H1 (cell line): ENCODE measurements at regions not wholly inside any gene's neighbourhood (a gene's known extent, or its start where the extent isn't known, plus 50 kb on each side); places are given as distances from the start of the nearest gene placed in this dataset.

ENCODE experiments used
- CTCF ChIA-PET: fragments of 300-600 bp; sonication (Branson Sonifier 250); formaldehyde crosslinking; loops from one replicate; lab custom pipeline; 2021; ENCODE audit not compliant: partially characterized antibody; lab: Charles Lee
- POLR2A ChIA-PET: fragments of 300-600 bp; sonication (Branson Sonifier 250); formaldehyde crosslinking; loops from one replicate; lab custom pipeline; 2021; ENCODE audit warnings: inconsistent platforms; ENCODE audit not compliant: partially characterized antibody; lab: Charles Lee
- DNase-seq, 2 experiments: peaks; one replicate each; pipeline versions ENCODE4 v3.0.0 to v3.0.0-alpha.2; 2010 to 2022; ENCODE audit warnings: low spot score in 2 of 2, low read depth in 1 of 2, mixed read lengths in 1 of 2
- FAIRE-seq: peaks from 2 replicates; lab custom pipeline; 2011; peaks lifted over from hg19 to GRCh38; lab: Jason Lieb, UNC
- H2AFZ ChIP-seq: 2 replicates; pipeline ENCODE4 v1.8.1; 2012; ENCODE audit warnings: low read length, inconsistent platforms
- H2AK5ac ChIP-seq: 2 replicates; pipeline ENCODE4 v1.6.1; 2013; ENCODE audit warnings: low read depth, low read length
- H2BK120ac ChIP-seq: replicated peaks from 2 replicates; pipeline ENCODE3; 2013; ENCODE audit warnings: low read depth, low read length, inconsistent platforms
- H2BK12ac ChIP-seq: 2 replicates; pipeline ENCODE4 v1.6.1; 2013; ENCODE audit warnings: low read depth, low read length
- H2BK15ac ChIP-seq: 2 replicates; pipeline ENCODE4 v1.6.1; 2013; ENCODE audit warnings: low read length
- H2BK20ac ChIP-seq: 2 replicates; pipeline ENCODE4 v1.6.1; 2013; ENCODE audit warnings: low read length
- H2BK5ac ChIP-seq: 2 replicates; pipeline ENCODE4 v1.6.1; 2013; ENCODE audit warnings: low read depth, low read length
- H3K14ac ChIP-seq: 2 replicates; pipeline ENCODE4 v1.6.1; 2013; ENCODE audit warnings: inconsistent platforms; ENCODE audit not compliant: insufficient read length
- H3K18ac ChIP-seq: 2 replicates; pipeline ENCODE4 v1.6.1; 2013; ENCODE audit warnings: low read length; ENCODE audit errors: extremely low read depth
- H3K23ac ChIP-seq: 2 replicates; pipeline ENCODE4 v1.6.1; 2013; ENCODE audit warnings: inconsistent platforms; ENCODE audit not compliant: insufficient read length
- H3K23me2 ChIP-seq: 2 replicates; pipeline ENCODE4 v1.6.1; 2013; ENCODE audit warnings: low read depth, low read length
- H3K27ac ChIP-seq: 2 replicates; pipeline ENCODE4 v1.6.1; 2011; ENCODE audit warnings: low read depth, low read length, inconsistent platforms
- H3K27me3 ChIP-seq, 4 experiments: replicated peaks in 1 of 4; 1 replicate in 1 of 4; 2 replicates in 3 of 4; pipeline versions ENCODE4 v1.6.1 to v1.8.1; 2011 to 2013; ENCODE audit warnings: low read length in 3 of 4, mild to moderate bottlenecking in 3 of 4, inconsistent platforms in 2 of 4, mixed read lengths in 2 of 4, moderate library complexity in 1 of 4; ENCODE audit not compliant: control insufficient read depth in 3 of 4, insufficient read depth in 3 of 4; ENCODE audit errors: extremely low read depth in 1 of 4
- H3K36me3 ChIP-seq, 4 experiments: 2 replicates each; pipeline versions ENCODE4 v1.6.1 to v1.8.1; 2011 to 2013; ENCODE audit warnings: mild to moderate bottlenecking in 4 of 4, low read length in 3 of 4, moderate library complexity in 2 of 4, control low read depth in 1 of 4, inconsistent platforms in 1 of 4; ENCODE audit not compliant: insufficient read depth in 4 of 4, control insufficient read depth in 2 of 4
- H3K4ac ChIP-seq: replicated peaks from 2 replicates; pipeline ENCODE3; 2013; ENCODE audit warnings: low read length, low read depth, mixed read lengths, inconsistent platforms; ENCODE audit not compliant: insufficient read length
- H3K4me1 ChIP-seq, 4 experiments: replicated peaks in 1 of 4; 1 replicate in 1 of 4; 2 replicates in 3 of 4; pipeline versions ENCODE4 v1.6.1 to v1.8.1; 2011 to 2013; ENCODE audit warnings: low read length in 3 of 4, inconsistent platforms in 2 of 4, mixed read lengths in 1 of 4; ENCODE audit not compliant: insufficient read depth in 4 of 4, control insufficient read depth in 3 of 4
- H3K4me2 ChIP-seq, 2 experiments: 2 replicates each; pipeline versions ENCODE4 v1.6.1 to v1.8.1; 2011 to 2013; ENCODE audit warnings: low read depth in 2 of 2, low read length in 2 of 2, control low read depth in 1 of 2, inconsistent platforms in 1 of 2, mild to moderate bottlenecking in 1 of 2; ENCODE audit not compliant: insufficient read depth in 1 of 2
- H3K4me3 ChIP-seq, 4 experiments: fragments of 200-600, 300-600 bp in 1 of 4; sonication (generic), shearing (Covaris generic), sonication (Bioruptor Twin) in 1 of 4; 2 replicates each; pipeline versions ENCODE4 v1.5.1 to v1.8.1; 2011 to 2016; ENCODE audit warnings: low read length in 4 of 4, low read depth in 3 of 4, control low read depth in 2 of 4, inconsistent platforms in 2 of 4, mild to moderate bottlenecking in 2 of 4, mixed read lengths in 1 of 4, moderate library complexity in 1 of 4; ENCODE audit not compliant: insufficient read depth in 2 of 4; ENCODE audit errors: extremely low read depth in 1 of 4
- H3K56ac ChIP-seq: replicated peaks from 2 replicates; pipeline ENCODE3; 2013; ENCODE audit warnings: low read depth, mild to moderate bottlenecking, mixed read lengths, low read length, inconsistent platforms; ENCODE audit not compliant: insufficient read length
- H3K79me1 ChIP-seq: 2 replicates; pipeline ENCODE4 v1.6.1; 2013; ENCODE audit warnings: low read depth, low read length, control low read depth
- H3K79me2 ChIP-seq, 2 experiments: 2 replicates each; pipeline versions ENCODE4 v1.6.1 to v1.8.1; 2012 to 2013; ENCODE audit warnings: low read length in 2 of 2, mild to moderate bottlenecking in 2 of 2, inconsistent platforms in 1 of 2; ENCODE audit not compliant: insufficient read depth in 2 of 2, control insufficient read depth in 1 of 2
- H3K9ac ChIP-seq, 4 experiments: replicated peaks in 1 of 4; 1 replicate in 1 of 4; 2 replicates in 3 of 4; pipeline versions ENCODE4 v1.6.1 to v1.8.1; 2011 to 2013; ENCODE audit warnings: low read depth in 3 of 4, low read length in 3 of 4, control low read depth in 2 of 4, mild to moderate bottlenecking in 2 of 4, moderate library complexity in 2 of 4, inconsistent platforms in 1 of 4; ENCODE audit errors: extremely low read depth in 1 of 4
- H3K9me3 ChIP-seq, 2 experiments: 2 replicates each; pipeline versions ENCODE4 v1.6.1 to v1.8.1; 2012 to 2013; ENCODE audit warnings: mild to moderate bottlenecking in 2 of 2, moderate library complexity in 2 of 2, control low read depth in 1 of 2, inconsistent platforms in 1 of 2, low read depth in 1 of 2, low read length in 1 of 2, mixed read lengths in 1 of 2; ENCODE audit not compliant: insufficient read depth in 2 of 2
- H4K20me1 ChIP-seq, 2 experiments: replicated peaks in 1 of 2; 2 replicates each; pipeline versions ENCODE3 to v1.8.1; 2011 to 2013; ENCODE audit warnings: inconsistent platforms in 2 of 2, low read length in 2 of 2, mild to moderate bottlenecking in 1 of 2; ENCODE audit not compliant: insufficient read depth in 2 of 2, control insufficient read depth in 1 of 2
- H4K5ac ChIP-seq: 2 replicates; pipeline ENCODE4 v1.6.1; 2013; ENCODE audit warnings: low read length, low read depth, mixed read lengths, inconsistent platforms; ENCODE audit not compliant: insufficient read length
- H4K8ac ChIP-seq: 2 replicates; pipeline ENCODE4 v1.8.0; 2013; ENCODE audit warnings: mild to moderate bottlenecking, moderate library complexity, low read length, inconsistent platforms; ENCODE audit not compliant: insufficient read depth; ENCODE audit errors: extremely low read depth
- H4K91ac ChIP-seq: replicated peaks from 2 replicates; pipeline ENCODE3; 2013; ENCODE audit warnings: low read length, mixed read lengths, inconsistent platforms; ENCODE audit not compliant: insufficient read length
- BCL11A ChIP-seq, 2 experiments: IDR thresholded peaks; one replicate each; pipeline ENCODE4 v1.6.1; 2011; ENCODE audit warnings: low read depth in 2 of 2, low read length in 2 of 2, mild to moderate bottlenecking in 2 of 2
- POLR2A ChIP-seq, 2 experiments: IDR thresholded peaks; 1 replicate in 1 of 2; 2 replicates in 1 of 2; pipeline ENCODE4 v1.6.1; 2011; ENCODE audit warnings: low read depth in 2 of 2, low read length in 2 of 2, mild to moderate bottlenecking in 2 of 2; ENCODE audit errors: control extremely low read depth in 1 of 2
- RFX5 ChIP-seq: IDR thresholded peaks from 2 replicates; pipeline ENCODE4 v1.6.1; 2011; ENCODE audit warnings: low read depth, low read length, improper control_type of control experiment, borderline replicate concordance
- WGBS, 2 experiments: shearing (Covaris generic) in 1 of 2; methylation state at CpG; one replicate each; pipeline versions ENCODE4 v1.1.6 to v1.1.7; 2013 to 2015; ENCODE audit warnings: low lambda C conversion rate in 2 of 2, mixed read lengths in 2 of 2, inconsistent platforms in 1 of 2, low coverage in 1 of 2, missing lambda C conversion rate in 1 of 2; ENCODE audit not compliant: insufficient replicate concordance in 2 of 2, insufficient coverage in 1 of 2, insufficient read length in 1 of 2; ENCODE audit errors: extremely low coverage in 1 of 2, missing lambda C conversion rate in 1 of 2; 5-methylcytosine and 5-hydroxymethylcytosine counted together

- no peak overlapping the region for H3K23ac ChIP-seq
- H3K4me1 ChIP-seq, result no peaks in the 10 kb centered on the region
- H3K4me3 ChIP-seq, result no peak overlapping the region
- no peak overlapping the region for H2BK20ac ChIP-seq
- ChIA-PET POLR2A (no interaction called here), CTCF (interaction anchor here (0.8 to 1.6 kb wide), 2 partner anchors 13 to 80 kb away, joined by 3 read pairs; no protein-coding TSS in a partner anchor)
- H2AK5ac ChIP-seq, result no peak overlapping the region
- FAIRE-seq (no peak), DNase-seq (no peak)
- no peak overlapping the region for H3K27ac ChIP-seq
- TF ChIP-seq POLR2A (IDR thresholded peaks at IDR 0.05; ENCODE audit: control extremely low read depth in 1 of 2, low read depth in 2 of 2, low read length in 2 of 2), result no peak
- no peak for TF ChIP-seq BCL11A (IDR thresholded peaks at IDR 0.05; ENCODE audit: low read depth in 2 of 2, low read length in 2 of 2)
- no peak for TF ChIP-seq RFX5
- no peak overlapping the region for H2AFZ ChIP-seq
- H3K4ac ChIP-seq, result no peak overlapping the region
- no peak overlapping the region for H3K56ac ChIP-seq
- H3K14ac ChIP-seq, result no peak overlapping the region
- no peak overlapping the region for H2BK12ac ChIP-seq
- H3K4me2 ChIP-seq, result no peak overlapping the region
- no peak overlapping the region for H3K9ac ChIP-seq
- 85% methylated on average over 5 of the region's 5 CpGs; no CpG with 5 or more reads in 1 of the 2 experiments for WGBS, 2 experiments
- no peak overlapping the region for H3K18ac ChIP-seq
- no peak overlapping the region for H2BK120ac ChIP-seq
- H3K23me2 ChIP-seq, result no peaks in the 10 kb centered on the region; the same call in 1 of the 2 replicates
- H3K27me3 ChIP-seq, result no peaks in the 10 kb centered on the region
- H3K36me3 ChIP-seq, result no peaks in the 10 kb centered on the region
- no peak overlapping the region for H4K5ac ChIP-seq
- no peaks in the 10 kb centered on the region for H4K20me1 ChIP-seq
- H2BK15ac ChIP-seq, result no peak overlapping the region
- no peaks in the 10 kb centered on the region for H3K79me2 ChIP-seq
- no peak overlapping the region for H4K8ac ChIP-seq
- no peak overlapping the region for H4K91ac ChIP-seq
- no peak overlapping the region for H2BK5ac ChIP-seq
- no peaks in the 10 kb centered on the region for H3K79me1 ChIP-seq
- H3K9me3 ChIP-seq, result no peaks in the 10 kb centered on the region
These were observed 170.1 kb downstream of the GATA3 start for GRCh38 chr10:8224591-8224990.
